K562 (cell line): ENCODE measurements at regions not wholly inside any gene's neighbourhood (a gene's known extent, or its start where the extent isn't known, plus 50 kb on each side); places are given as distances from the start of the nearest gene placed in this dataset.
"Not testable (repeated sequence)": the region's sequence is repeated elsewhere in the genome, so short reads cannot be mapped to it uniquely, and the experiment has no call there.

Experiments
- ATAC-seq: fragments of 200-7000 bp; cut with Tn5 transposase; 3 replicates; pipeline ENCODE4 v1.9.1; 2020; ENCODE audit warnings: moderate library complexity
- BruUV-seq: library from RNA; stranded (reverse); fragments of 400-500 nt; replicated peaks from 2 replicates; lab custom pipeline; 2021; lab: Mats Ljungman, UMichigan
- CTCF ChIA-PET: fragments of 300-600 bp; formaldehyde crosslinking; extraction: SDS; loops from one replicate; lab custom pipeline; 2021; ENCODE audit warnings: low intra/inter-chr PET ratio; lab: Yijun Ruan, JAX
- POLR2A ChIA-PET: fragments of 300-600, 350-650 bp; sonication (Branson Sonifier 250); formaldehyde crosslinking; extraction: SDS; loops from one replicate; lab custom pipeline; 2021; ENCODE audit warnings: antibody characterized with exemption, inconsistent platforms; lab: Yijun Ruan, JAX
- DNase-seq, 4 experiments: peaks; one replicate each; pipeline versions ENCODE4 v3.0.0 to v3.0.0-alpha.2; 2011 to 2018; ENCODE audit warnings: low spot score in 3 of 4, mixed read lengths in 3 of 4; ENCODE audit errors: extremely low read depth in 1 of 4
- FAIRE-seq: peaks from 2 replicates; lab custom pipeline; 2011; peaks lifted over from hg19 to GRCh38; lab: Jason Lieb, UNC
- H2AFZ ChIP-seq: 2 replicates; pipeline ENCODE4 v1.6.0; 2011; ENCODE audit warnings: low read depth, low read length, control low read depth, inconsistent platforms
- H3K27ac ChIP-seq: fragments of 200-600 bp; 3 replicates; pipeline ENCODE4 v1.8.0; 2011; ENCODE audit warnings: low read depth, mild to moderate bottlenecking, control low read depth, inconsistent platforms, low read length, moderate library complexity, mixed read lengths; ENCODE audit errors: extremely low read depth
- H3K27me3 ChIP-seq, 2 experiments: fragments of 300-600 bp in 1 of 2; 2 replicates in 1 of 2; 3 replicates in 1 of 2; pipeline versions ENCODE4 v1.6.0 to v1.8.0; 2011; ENCODE audit warnings: inconsistent platforms in 2 of 2, low read length in 2 of 2, mild to moderate bottlenecking in 1 of 2, mixed read lengths in 1 of 2, moderate library complexity in 1 of 2; ENCODE audit not compliant: control insufficient read depth in 2 of 2, insufficient read depth in 2 of 2
- H3K36me3 ChIP-seq: fragments of 300-600 bp; 3 replicates; pipeline ENCODE4 v1.8.0; 2011; ENCODE audit warnings: mild to moderate bottlenecking, low read length, inconsistent platforms; ENCODE audit not compliant: control insufficient read depth, insufficient read depth
- H3K4me1 ChIP-seq, 2 experiments: fragments of 200-600 bp in 1 of 2; replicated peaks in 1 of 2; 2 replicates in 1 of 2; 3 replicates in 1 of 2; pipeline versions ENCODE4 v1.5.1 to v1.8.0; 2011; ENCODE audit warnings: inconsistent platforms in 2 of 2, low read length in 2 of 2, mild to moderate bottlenecking in 1 of 2, mixed read lengths in 1 of 2, moderate library complexity in 1 of 2; ENCODE audit not compliant: control insufficient read depth in 2 of 2, insufficient read depth in 2 of 2
- H3K4me2 ChIP-seq: 2 replicates; pipeline ENCODE4 v1.6.1; 2011; ENCODE audit warnings: low read length, control low read depth, inconsistent platforms, mixed read lengths; ENCODE audit not compliant: insufficient read depth
- H3K4me3 ChIP-seq: fragments of 200-600 bp; sonication (generic), shearing (Covaris generic); 2 replicates; pipeline ENCODE4 v1.5.1; 2016; ENCODE audit warnings: control low read depth, inconsistent platforms
- H3K79me2 ChIP-seq: fragments of 200-600 bp; 3 replicates; pipeline ENCODE4 v1.8.0; 2011; ENCODE audit warnings: low read length, inconsistent platforms; ENCODE audit not compliant: control insufficient read depth, insufficient read depth
- H3K9ac ChIP-seq, 2 experiments: 2 replicates each; pipeline versions ENCODE4 v1.6.0 to v1.6.1; 2011; ENCODE audit warnings: low read depth in 2 of 2, low read length in 2 of 2, control low read depth in 1 of 2, inconsistent platforms in 1 of 2, mild to moderate bottlenecking in 1 of 2, mixed read lengths in 1 of 2; ENCODE audit not compliant: insufficient read depth in 1 of 2
- H3K9me1 ChIP-seq: one replicate; pipeline ENCODE4 v1.6.0; 2011; ENCODE audit warnings: inconsistent platforms, mild to moderate bottlenecking, low read length, moderate library complexity; ENCODE audit not compliant: control insufficient read depth, insufficient read depth
- H3K9me3 ChIP-seq: replicated peaks from 2 replicates; pipeline ENCODE4 v1.5.1; 2011; ENCODE audit warnings: low read depth, low read length, inconsistent platforms; ENCODE audit not compliant: control insufficient read depth, insufficient read depth
- H4K20me1 ChIP-seq: replicated peaks from 2 replicates; pipeline ENCODE4 v1.6.1; 2011; ENCODE audit warnings: low read length, inconsistent platforms, mixed read lengths; ENCODE audit not compliant: control insufficient read depth, insufficient read depth
- GABPA ChIP-seq: fragments of 200-800 bp; sonication (Bioruptor generic); conservative IDR thresholded peaks from 2 replicates; pipeline ENCODE4 v1.6.1; 2016; ENCODE audit warnings: low read depth, missing genetic modification characterization, missing compliant biosample characterization
- HDGF ChIP-seq: fragments of 450-650 bp; IDR thresholded peaks from 2 replicates; pipeline ENCODE4 v1.6.1; 2016
- ZKSCAN1 ChIP-seq: fragments of 150-350 bp; IDR thresholded peaks from 2 replicates; pipeline ENCODE4 v1.6.1; 2016; ENCODE audit warnings: low read depth, low read length
- ZNF561 ChIP-seq: fragments of 450-650 bp; formaldehyde crosslinking; conservative IDR thresholded peaks from 2 replicates; pipeline ENCODE4 v1.4.0; 2020; ENCODE audit warnings: mild to moderate bottlenecking, moderate library complexity
- ZNF766 ChIP-seq: fragments of 200-800 bp; sonication (Bioruptor generic); conservative IDR thresholded peaks from 2 replicates; pipeline ENCODE4 v1.6.1; 2016; ENCODE audit warnings: missing genetic modification characterization, missing compliant biosample characterization
- WGBS: fragments of 100-300 bp; shearing (Covaris generic); methylation state at CpG from one replicate; pipeline ENCODE4 v1.1.6; 2016; ENCODE audit warnings: low coverage, mixed read lengths; ENCODE audit not compliant: insufficient coverage; ENCODE audit errors: missing lambda C conversion rate; 5-methylcytosine and 5-hydroxymethylcytosine counted together
- in situ Hi-C: fragments of 300-500 bp; cut with MboI; formaldehyde crosslinking; loops from 4 replicates; pipeline ENCODE4 v1.15.0; 2018; ENCODE audit warnings: inconsistent platforms, mixed read lengths
- intact Hi-C: fragments of 100-400 bp; cut with micrococcal nuclease; formaldehyde crosslinking; loops from 2 replicates; pipeline ENCODE4 v1.14.2; 2022
- TF ChIP-seq, protein P1 (sequence below): sonication (generic); formaldehyde crosslinking; IDR thresholded peaks from 2 replicates; pipeline ENCODE4 v1.8.0; 2022; ENCODE audit warnings: mild to moderate bottlenecking, missing genetic modification reagents
- TF ChIP-seq, protein P2 (sequence below): sonication (generic); formaldehyde crosslinking; IDR thresholded peaks from 2 replicates; pipeline ENCODE4 v1.8.0; 2023; ENCODE audit warnings: missing genetic modification reagents, mild to moderate bottlenecking, borderline replicate concordance
- TF ChIP-seq, protein P3 (sequence below): sonication (generic); formaldehyde crosslinking; IDR thresholded peaks from 2 replicates; pipeline ENCODE4 v1.5.0; 2020; ENCODE audit warnings: missing genetic modification reagents

DNA sequence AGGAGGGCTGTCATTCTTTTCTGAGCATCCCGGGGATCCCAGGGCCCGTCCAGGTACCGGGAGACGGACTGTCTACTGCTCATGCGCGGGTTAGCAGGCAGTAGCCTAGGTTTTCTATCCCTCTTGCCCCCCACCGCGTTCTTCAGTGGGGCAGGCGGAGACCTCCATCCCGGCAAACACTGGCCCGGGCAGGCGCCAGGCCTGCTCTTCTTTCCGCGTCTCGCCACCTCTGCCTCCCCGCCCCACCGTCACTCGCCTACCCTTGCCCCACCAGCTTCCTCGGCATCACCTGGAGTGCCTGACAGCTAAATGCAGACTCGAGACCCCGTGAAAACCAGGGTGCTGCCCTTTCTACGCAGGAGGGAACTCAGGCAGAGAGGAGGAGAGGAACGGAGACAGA is 1937.7 kb upstream of the DEFB115 start:
- ChIA-PET CTCF (no interaction called here), POLR2A (no interaction called here)
- DNase-seq, result no peak
- no peak for TF ChIP-seq ZNF561 (CRISPR knock-in tag)
- TF ChIP-seq, protein P1, sequence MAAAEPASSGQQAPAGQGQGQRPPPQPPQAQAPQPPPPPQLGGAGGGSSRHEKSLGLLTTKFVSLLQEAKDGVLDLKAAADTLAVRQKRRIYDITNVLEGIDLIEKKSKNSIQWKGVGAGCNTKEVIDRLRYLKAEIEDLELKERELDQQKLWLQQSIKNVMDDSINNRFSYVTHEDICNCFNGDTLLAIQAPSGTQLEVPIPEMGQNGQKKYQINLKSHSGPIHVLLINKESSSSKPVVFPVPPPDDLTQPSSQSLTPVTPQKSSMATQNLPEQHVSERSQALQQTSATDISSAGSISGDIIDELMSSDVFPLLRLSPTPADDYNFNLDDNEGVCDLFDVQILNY (CRISPR knock-in tag), result no peak
- TF ChIP-seq ZNF766 (CRISPR knock-in tag), result no peak
- no peak for TF ChIP-seq HDGF
- no peak for TF ChIP-seq ZKSCAN1
- TF ChIP-seq, protein P2, sequence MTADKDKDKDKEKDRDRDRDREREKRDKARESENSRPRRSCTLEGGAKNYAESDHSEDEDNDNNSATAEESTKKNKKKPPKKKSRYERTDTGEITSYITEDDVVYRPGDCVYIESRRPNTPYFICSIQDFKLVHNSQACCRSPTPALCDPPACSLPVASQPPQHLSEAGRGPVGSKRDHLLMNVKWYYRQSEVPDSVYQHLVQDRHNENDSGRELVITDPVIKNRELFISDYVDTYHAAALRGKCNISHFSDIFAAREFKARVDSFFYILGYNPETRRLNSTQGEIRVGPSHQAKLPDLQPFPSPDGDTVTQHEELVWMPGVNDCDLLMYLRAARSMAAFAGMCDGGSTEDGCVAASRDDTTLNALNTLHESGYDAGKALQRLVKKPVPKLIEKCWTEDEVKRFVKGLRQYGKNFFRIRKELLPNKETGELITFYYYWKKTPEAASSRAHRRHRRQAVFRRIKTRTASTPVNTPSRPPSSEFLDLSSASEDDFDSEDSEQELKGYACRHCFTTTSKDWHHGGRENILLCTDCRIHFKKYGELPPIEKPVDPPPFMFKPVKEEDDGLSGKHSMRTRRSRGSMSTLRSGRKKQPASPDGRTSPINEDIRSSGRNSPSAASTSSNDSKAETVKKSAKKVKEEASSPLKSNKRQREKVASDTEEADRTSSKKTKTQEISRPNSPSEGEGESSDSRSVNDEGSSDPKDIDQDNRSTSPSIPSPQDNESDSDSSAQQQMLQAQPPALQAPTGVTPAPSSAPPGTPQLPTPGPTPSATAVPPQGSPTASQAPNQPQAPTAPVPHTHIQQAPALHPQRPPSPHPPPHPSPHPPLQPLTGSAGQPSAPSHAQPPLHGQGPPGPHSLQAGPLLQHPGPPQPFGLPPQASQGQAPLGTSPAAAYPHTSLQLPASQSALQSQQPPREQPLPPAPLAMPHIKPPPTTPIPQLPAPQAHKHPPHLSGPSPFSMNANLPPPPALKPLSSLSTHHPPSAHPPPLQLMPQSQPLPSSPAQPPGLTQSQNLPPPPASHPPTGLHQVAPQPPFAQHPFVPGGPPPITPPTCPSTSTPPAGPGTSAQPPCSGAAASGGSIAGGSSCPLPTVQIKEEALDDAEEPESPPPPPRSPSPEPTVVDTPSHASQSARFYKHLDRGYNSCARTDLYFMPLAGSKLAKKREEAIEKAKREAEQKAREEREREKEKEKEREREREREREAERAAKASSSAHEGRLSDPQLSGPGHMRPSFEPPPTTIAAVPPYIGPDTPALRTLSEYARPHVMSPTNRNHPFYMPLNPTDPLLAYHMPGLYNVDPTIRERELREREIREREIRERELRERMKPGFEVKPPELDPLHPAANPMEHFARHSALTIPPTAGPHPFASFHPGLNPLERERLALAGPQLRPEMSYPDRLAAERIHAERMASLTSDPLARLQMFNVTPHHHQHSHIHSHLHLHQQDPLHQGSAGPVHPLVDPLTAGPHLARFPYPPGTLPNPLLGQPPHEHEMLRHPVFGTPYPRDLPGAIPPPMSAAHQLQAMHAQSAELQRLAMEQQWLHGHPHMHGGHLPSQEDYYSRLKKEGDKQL (CRISPR knock-in tag), result no peak
- TF ChIP-seq GABPA, result no peak
- TF ChIP-seq, protein P3, sequence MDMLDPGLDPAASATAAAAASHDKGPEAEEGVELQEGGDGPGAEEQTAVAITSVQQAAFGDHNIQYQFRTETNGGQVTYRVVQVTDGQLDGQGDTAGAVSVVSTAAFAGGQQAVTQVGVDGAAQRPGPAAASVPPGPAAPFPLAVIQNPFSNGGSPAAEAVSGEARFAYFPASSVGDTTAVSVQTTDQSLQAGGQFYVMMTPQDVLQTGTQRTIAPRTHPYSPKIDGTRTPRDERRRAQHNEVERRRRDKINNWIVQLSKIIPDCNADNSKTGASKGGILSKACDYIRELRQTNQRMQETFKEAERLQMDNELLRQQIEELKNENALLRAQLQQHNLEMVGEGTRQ, result no peak
- intact Hi-C loops, result no loop called here
- Histone ChIP-seq H3K4me1 (no peaks in the 10 kb centered on the region), H4K20me1 (no peaks in the 10 kb centered on the region), H3K4me3 (no peak overlapping the region), H3K79me2 (no peaks in the 10 kb centered on the region), H3K27ac (no peak overlapping the region), H3K27me3 (no peaks in the 10 kb centered on the region), H3K36me3 (no peaks in the 10 kb centered on the region), H3K9ac (no peak overlapping the region), H3K9me3 (no peaks in the 10 kb centered on the region), H3K9me1 (no peaks in the 10 kb centered on the region), H2AFZ (no peak overlapping the region), H3K4me2 (no peak overlapping the region)
- FAIRE-seq, result no peak
- no peak for ATAC-seq
- in situ Hi-C loops, result loop anchor here (25.0 kb wide), 1 partner anchor 1018 kb away; no protein-coding TSS in a partner anchor
- no TSS peak for BruUV-seq
- WGBS, result 4% methylated on average over 4 of the region's 23 CpGs

DNA sequence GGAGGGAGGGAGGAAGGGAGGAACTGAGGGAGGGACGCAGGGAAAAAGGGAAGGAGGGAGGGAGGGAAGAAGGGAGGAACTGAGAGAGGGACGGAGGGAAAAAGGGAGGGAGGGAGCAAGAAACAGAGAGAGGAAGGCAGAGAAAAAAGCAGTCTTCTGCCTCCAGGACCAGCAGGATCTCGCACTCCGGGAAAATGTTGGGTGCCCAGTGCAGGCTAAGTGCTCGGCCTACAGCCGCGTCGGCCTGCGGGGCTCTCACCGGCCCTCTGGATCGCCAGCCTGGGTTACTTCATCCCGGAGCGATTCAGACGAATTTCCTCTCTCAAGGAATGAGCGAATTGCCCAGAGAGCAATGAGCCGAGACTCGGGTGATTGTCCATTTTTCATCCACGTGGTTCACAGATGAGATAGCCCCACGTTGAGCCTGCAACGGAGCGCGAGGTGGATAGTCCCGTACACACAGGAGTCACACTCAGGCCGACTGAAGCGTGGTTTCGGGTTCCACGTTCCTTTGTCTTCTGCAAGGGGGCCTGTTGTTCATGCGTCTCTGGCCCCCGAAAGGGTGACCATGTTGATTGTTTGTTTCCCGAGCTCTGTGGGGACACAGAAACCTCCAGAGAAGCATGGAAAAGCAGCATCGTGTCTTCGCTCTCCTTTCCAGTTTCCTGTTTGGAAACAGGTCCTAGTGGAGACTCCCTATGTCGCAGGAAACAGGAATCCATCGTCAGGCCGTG is 1937.1 kb upstream of the DEFB115 start:
- H3K4me1 ChIP-seq, CTCF ChIA-PET, H3K27me3 ChIP-seq, H3K36me3 ChIP-seq, H3K4me3 ChIP-seq, H3K9me1 ChIP-seq, H3K9me3 ChIP-seq, H3K27ac ChIP-seq, intact Hi-C loops, FAIRE-seq, BruUV-seq, H4K20me1 ChIP-seq, DNase-seq, H3K4me2 ChIP-seq, ATAC-seq, H3K9ac ChIP-seq, POLR2A ChIA-PET, H3K79me2 ChIP-seq, H2AFZ ChIP-seq: not testable (repeated sequence)
- in situ Hi-C loops, result loop anchor here (25.0 kb wide), 1 partner anchor 1017 kb away; no protein-coding TSS in a partner anchor
- 2% methylated on average over 21 of the region's 35 CpGs for WGBS
